GM12892 (cell line): ENCODE measurements at regions not wholly inside any gene's neighbourhood (a gene's known extent, or its start where the extent isn't known, plus 50 kb on each side); places are given as distances from the start of the nearest gene placed in this dataset.

Source experiments
- POLR2A ChIP-seq: IDR thresholded peaks from 2 replicates; pipeline ENCODE4 v1.6.1; 2011; ENCODE audit warnings: low read depth, low read length, control low read depth
- POLR2AphosphoS5 ChIP-seq: IDR thresholded peaks from 2 replicates; pipeline ENCODE4 v1.6.1; 2011; ENCODE audit warnings: low read depth, low read length, control low read depth
- TAF1 ChIP-seq: IDR thresholded peaks from 2 replicates; pipeline ENCODE4 v1.6.1; 2011; ENCODE audit warnings: low read depth, mild to moderate bottlenecking, control low read depth, low read length, borderline replicate concordance

DNA sequence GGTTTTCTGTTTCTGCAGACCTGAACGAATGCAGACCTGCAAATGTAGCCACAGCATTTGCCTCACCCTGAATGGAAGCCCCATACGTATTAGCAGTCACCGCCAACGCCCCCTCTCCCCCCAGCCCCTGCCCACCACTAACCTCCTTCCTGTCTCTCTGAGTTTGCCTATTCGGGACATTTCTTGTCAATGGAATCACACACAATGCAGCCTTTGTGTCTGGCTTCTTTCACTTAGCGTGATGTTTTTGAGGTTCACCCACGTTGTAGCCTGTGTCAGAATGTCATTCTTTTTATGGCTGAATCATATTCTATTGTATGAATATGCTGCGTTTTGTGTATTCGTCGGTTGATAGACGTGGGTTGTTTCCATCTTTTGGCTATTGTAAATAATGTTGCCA is 178.6 kb downstream of the AACS start:
- TF ChIP-seq TAF1 = no peak
- no peak for TF ChIP-seq POLR2A
- no peak for TF ChIP-seq POLR2AphosphoS5
